C4-2B (cell line): ENCODE measurements at regions not wholly inside any gene's neighbourhood (a gene's known extent, or its start where the extent isn't known, plus 50 kb on each side); places are given as distances from the start of the nearest gene placed in this dataset.
A peak's percentile ranks its signal among the peaks of the same experiment; 100 is the strongest.

Experiments used
- H3K27ac ChIP-seq: fragments of 450-650 bp; 2 replicates; pipeline ENCODE4 v1.5.1; 2017
- CTCF ChIP-seq: fragments of 450-650 bp; conservative IDR thresholded peaks from 2 replicates; pipeline ENCODE4 v1.5.1; 2017; ENCODE audit warnings: mild to moderate bottlenecking
- ZFX ChIP-seq: fragments of 450-650 bp; IDR thresholded peaks from 2 replicates; pipeline ENCODE4 v1.6.1; 2017

GRCh38 chr5:14006823-14007520, 62.5 kb upstream of the DNAH5 start:
- peak overlapping the region; percentile 94 for H3K27ac ChIP-seq
- no peak for TF ChIP-seq ZFX
- TF ChIP-seq CTCF = no peak

GRCh38 chr5:14004598-14005394, 60.3 kb upstream of the DNAH5 start:
- TF ChIP-seq ZFX = no peak
- no peak for TF ChIP-seq CTCF
- no peak overlapping the region for H3K27ac ChIP-seq

GRCh38 chr5:14003936-14004335, 59.4 kb upstream of the DNAH5 start:
- H3K27ac ChIP-seq = no peak overlapping the region
- TF ChIP-seq ZFX (no peak), CTCF (no peak)

- H3K27ac ChIP-seq = no peak overlapping the region
- TF ChIP-seq CTCF = no peak
- no peak for TF ChIP-seq ZFX
Measured at GRCh38 chr5:14003513-14003912, 59.0 kb upstream of the DNAH5 start.

GRCh38 chr5:13998254-13998653, 53.8 kb upstream of the DNAH5 start:
- H3K27ac ChIP-seq = no peak overlapping the region
- TF ChIP-seq ZFX = no peak
- TF ChIP-seq CTCF = no peak

GRCh38 chr5:13997514-13997913, 53.0 kb upstream of the DNAH5 start:
- no peak overlapping the region for H3K27ac ChIP-seq
- TF ChIP-seq ZFX (no peak), CTCF (no peak)

- no peak for TF ChIP-seq ZFX
- no peak for TF ChIP-seq CTCF
- no peak overlapping the region for H3K27ac ChIP-seq
Measured at GRCh38 chr5:13994621-13995253, 50.2 kb upstream of the DNAH5 start.
